Epithelial cell of proximal tubule (primary cell): ENCODE measurements at regions not wholly inside any gene's neighbourhood (a gene's known extent, or its start where the extent isn't known, plus 50 kb on each side); places are given as distances from the start of the nearest gene placed in this dataset.

Source experiments
- DNase-seq: peaks from one replicate; pipeline ENCODE4 v3.0.0-alpha.2; 2011; ENCODE audit warnings: low read depth
- H3K4me3 ChIP-seq: 2 replicates; pipeline ENCODE4 v1.5.1; 2011; ENCODE audit warnings: low read depth, mild to moderate bottlenecking, low read length
- TF ChIP-seq, protein P1 (sequence below): conservative IDR thresholded peaks from 2 replicates; pipeline ENCODE4 v1.5.1; 2012; ENCODE audit warnings: low read depth, mild to moderate bottlenecking, low read length

DNA sequence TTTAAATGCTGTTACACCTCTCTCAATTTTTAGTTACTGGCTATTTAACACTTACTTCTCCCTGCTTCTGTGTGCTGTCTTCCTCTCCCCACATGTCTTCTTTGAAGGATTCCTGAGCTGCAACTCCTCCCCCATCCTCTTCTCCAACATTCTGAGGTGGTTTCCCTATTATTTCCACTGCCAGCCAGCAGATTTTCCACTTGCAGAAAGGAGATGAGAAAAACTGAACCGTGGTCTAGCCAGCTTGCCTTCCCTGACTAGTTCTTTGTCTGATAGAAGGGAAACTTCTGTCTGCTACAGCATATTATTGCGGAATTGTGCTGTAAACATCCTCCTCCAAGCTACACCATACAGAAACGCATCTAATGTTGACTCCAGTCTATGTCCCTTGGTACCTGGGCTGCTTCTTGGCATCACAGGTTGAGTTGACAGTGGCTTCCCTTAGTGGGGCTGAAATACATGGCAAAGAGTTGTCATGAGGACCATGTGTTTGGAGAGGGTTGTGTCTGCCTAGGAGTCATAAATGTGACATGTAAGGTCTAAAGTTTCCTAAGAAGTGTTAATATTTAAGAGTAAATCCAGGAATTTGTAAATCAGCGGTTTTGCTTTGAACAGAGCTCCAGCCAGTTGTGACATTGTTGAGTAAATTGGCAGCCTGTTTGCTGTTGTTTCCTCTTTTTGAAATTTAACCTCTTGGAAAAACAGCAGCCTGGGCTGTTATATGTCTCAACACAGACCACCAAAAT is 68.3 kb upstream of the RND3 start:
- H3K4me3 ChIP-seq, result no peak overlapping the region
- TF ChIP-seq, protein P1, sequence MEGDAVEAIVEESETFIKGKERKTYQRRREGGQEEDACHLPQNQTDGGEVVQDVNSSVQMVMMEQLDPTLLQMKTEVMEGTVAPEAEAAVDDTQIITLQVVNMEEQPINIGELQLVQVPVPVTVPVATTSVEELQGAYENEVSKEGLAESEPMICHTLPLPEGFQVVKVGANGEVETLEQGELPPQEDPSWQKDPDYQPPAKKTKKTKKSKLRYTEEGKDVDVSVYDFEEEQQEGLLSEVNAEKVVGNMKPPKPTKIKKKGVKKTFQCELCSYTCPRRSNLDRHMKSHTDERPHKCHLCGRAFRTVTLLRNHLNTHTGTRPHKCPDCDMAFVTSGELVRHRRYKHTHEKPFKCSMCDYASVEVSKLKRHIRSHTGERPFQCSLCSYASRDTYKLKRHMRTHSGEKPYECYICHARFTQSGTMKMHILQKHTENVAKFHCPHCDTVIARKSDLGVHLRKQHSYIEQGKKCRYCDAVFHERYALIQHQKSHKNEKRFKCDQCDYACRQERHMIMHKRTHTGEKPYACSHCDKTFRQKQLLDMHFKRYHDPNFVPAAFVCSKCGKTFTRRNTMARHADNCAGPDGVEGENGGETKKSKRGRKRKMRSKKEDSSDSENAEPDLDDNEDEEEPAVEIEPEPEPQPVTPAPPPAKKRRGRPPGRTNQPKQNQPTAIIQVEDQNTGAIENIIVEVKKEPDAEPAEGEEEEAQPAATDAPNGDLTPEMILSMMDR, result no peak
- DNase-seq, result peak; percentile 80

DNA sequence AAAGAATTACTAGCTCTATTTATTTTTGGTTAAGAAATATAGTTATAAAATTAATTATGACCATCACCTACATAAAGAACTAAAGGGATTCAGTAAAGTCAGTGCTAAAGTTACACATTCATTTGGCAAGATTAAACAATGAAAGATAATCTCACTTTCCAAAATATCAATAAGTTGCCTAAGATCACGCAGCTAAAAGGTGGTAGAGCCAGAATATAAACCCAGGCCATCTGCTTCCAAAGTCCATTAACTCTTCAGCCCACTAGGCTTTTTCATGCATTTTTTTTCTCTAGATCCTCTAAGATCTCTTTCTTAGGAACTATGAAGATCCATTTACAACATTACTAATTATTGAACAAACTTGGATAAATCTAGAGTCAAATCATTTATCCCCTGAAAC is 66.6 kb upstream of the RND3 start:
- TF ChIP-seq, protein P1, result no peak
- no peak for DNase-seq

GRCh38 chr2:150552041-150552820 is 64.8 kb upstream of the RND3 start:
- TF ChIP-seq, protein P1, result no peak
- DNase-seq, result no peak
- H3K4me3 ChIP-seq, result no peak overlapping the region

More for the DNA sequence above, 66.6 kb upstream of the RND3 start:
- no peak overlapping the region for H3K4me3 ChIP-seq

- TF ChIP-seq, protein P1, result no peak
- no peak for DNase-seq
These were observed 61.9 kb upstream of the RND3 start for GRCh38 chr2:150549381-150549780.

DNA sequence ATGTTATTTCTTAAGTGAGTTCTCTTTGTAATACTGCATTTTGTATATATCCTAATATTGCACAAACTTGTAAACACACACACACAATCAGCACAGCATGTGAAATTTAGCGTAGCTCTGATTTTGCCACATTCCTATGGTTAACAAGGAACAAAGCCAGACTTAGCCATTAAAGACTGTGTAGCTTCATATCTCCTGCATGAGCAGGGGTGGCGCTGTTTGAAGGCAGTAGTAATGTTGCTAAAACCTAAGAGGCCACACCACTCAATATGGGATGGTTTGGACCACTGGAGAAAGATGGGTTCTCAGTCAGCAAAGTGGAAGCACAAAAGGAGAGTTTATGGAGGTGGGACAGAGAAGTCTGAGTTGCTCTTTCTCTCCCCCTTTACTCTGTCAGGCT is 61.1 kb upstream of the RND3 start:
- DNase-seq, result no peak
- H3K4me3 ChIP-seq, result no peak overlapping the region
- TF ChIP-seq, protein P1, result peak; percentile 67

More at GRCh38 chr2:150549381-150549780, 61.9 kb upstream of the RND3 start:
- no peak overlapping the region for H3K4me3 ChIP-seq

DNA sequence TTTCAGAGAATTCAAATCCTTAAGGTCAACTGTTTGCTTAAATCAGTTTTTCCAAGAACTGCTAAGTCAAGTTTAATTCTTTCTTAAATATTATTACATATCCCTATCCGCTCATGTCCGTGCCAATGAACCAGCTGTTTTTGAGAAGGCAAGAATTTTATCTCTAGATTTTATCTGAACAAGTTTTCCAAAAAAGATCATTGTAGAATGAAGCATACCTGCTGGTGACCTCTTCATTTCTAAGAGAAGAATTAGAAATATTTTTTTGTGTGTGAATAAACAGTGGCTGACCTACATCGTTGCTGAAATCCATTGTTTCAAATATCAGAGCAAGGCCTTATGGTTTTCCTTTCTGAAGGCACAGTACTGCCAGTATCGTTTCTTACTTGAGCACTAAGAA is 58.4 kb upstream of the RND3 start:
- DNase-seq, result no peak
- no peak overlapping the region for H3K4me3 ChIP-seq
- TF ChIP-seq, protein P1, result no peak
